K562 (cell line): ENCODE measurements at regions not wholly inside any gene's neighbourhood (a gene's known extent, or its start where the extent isn't known, plus 50 kb on each side); places are given as distances from the start of the nearest gene placed in this dataset.

Experiments
- ATAC-seq: fragments of 200-7000 bp; cut with Tn5 transposase; 3 replicates; pipeline ENCODE4 v1.9.1; 2020; ENCODE audit warnings: moderate library complexity
- BruUV-seq: library from RNA; stranded (reverse); fragments of 400-500 nt; replicated peaks from 2 replicates; lab custom pipeline; 2021; lab: Mats Ljungman, UMichigan
- CTCF ChIA-PET: fragments of 300-600 bp; formaldehyde crosslinking; extraction: SDS; loops from one replicate; lab custom pipeline; 2021; ENCODE audit warnings: low intra/inter-chr PET ratio; lab: Yijun Ruan, JAX
- POLR2A ChIA-PET: fragments of 300-600, 350-650 bp; sonication (Branson Sonifier 250); formaldehyde crosslinking; extraction: SDS; loops from one replicate; lab custom pipeline; 2021; ENCODE audit warnings: antibody characterized with exemption, inconsistent platforms; lab: Yijun Ruan, JAX
- DNase-seq, 4 experiments: peaks; one replicate each; pipeline versions ENCODE4 v3.0.0 to v3.0.0-alpha.2; 2011 to 2018; ENCODE audit warnings: low spot score in 3 of 4, mixed read lengths in 3 of 4; ENCODE audit errors: extremely low read depth in 1 of 4
- FAIRE-seq: peaks from 2 replicates; lab custom pipeline; 2011; peaks lifted over from hg19 to GRCh38; lab: Jason Lieb, UNC
- H2AFZ ChIP-seq: 2 replicates; pipeline ENCODE4 v1.6.0; 2011; ENCODE audit warnings: low read depth, low read length, control low read depth, inconsistent platforms
- H3K27ac ChIP-seq: fragments of 200-600 bp; 3 replicates; pipeline ENCODE4 v1.8.0; 2011; ENCODE audit warnings: low read depth, mild to moderate bottlenecking, control low read depth, inconsistent platforms, low read length, moderate library complexity, mixed read lengths; ENCODE audit errors: extremely low read depth
- H3K27me3 ChIP-seq, 2 experiments: fragments of 300-600 bp in 1 of 2; 2 replicates in 1 of 2; 3 replicates in 1 of 2; pipeline versions ENCODE4 v1.6.0 to v1.8.0; 2011; ENCODE audit warnings: inconsistent platforms in 2 of 2, low read length in 2 of 2, mild to moderate bottlenecking in 1 of 2, mixed read lengths in 1 of 2, moderate library complexity in 1 of 2; ENCODE audit not compliant: control insufficient read depth in 2 of 2, insufficient read depth in 2 of 2
- H3K36me3 ChIP-seq: fragments of 300-600 bp; 3 replicates; pipeline ENCODE4 v1.8.0; 2011; ENCODE audit warnings: mild to moderate bottlenecking, low read length, inconsistent platforms; ENCODE audit not compliant: control insufficient read depth, insufficient read depth
- H3K4me1 ChIP-seq, 2 experiments: fragments of 200-600 bp in 1 of 2; replicated peaks in 1 of 2; 2 replicates in 1 of 2; 3 replicates in 1 of 2; pipeline versions ENCODE4 v1.5.1 to v1.8.0; 2011; ENCODE audit warnings: inconsistent platforms in 2 of 2, low read length in 2 of 2, mild to moderate bottlenecking in 1 of 2, mixed read lengths in 1 of 2, moderate library complexity in 1 of 2; ENCODE audit not compliant: control insufficient read depth in 2 of 2, insufficient read depth in 2 of 2
- H3K4me2 ChIP-seq: 2 replicates; pipeline ENCODE4 v1.6.1; 2011; ENCODE audit warnings: low read length, control low read depth, inconsistent platforms, mixed read lengths; ENCODE audit not compliant: insufficient read depth
- H3K4me3 ChIP-seq: fragments of 200-600 bp; sonication (generic), shearing (Covaris generic); 2 replicates; pipeline ENCODE4 v1.5.1; 2016; ENCODE audit warnings: control low read depth, inconsistent platforms
- H3K79me2 ChIP-seq: fragments of 200-600 bp; 3 replicates; pipeline ENCODE4 v1.8.0; 2011; ENCODE audit warnings: low read length, inconsistent platforms; ENCODE audit not compliant: control insufficient read depth, insufficient read depth
- H3K9ac ChIP-seq, 2 experiments: 2 replicates each; pipeline versions ENCODE4 v1.6.0 to v1.6.1; 2011; ENCODE audit warnings: low read depth in 2 of 2, low read length in 2 of 2, control low read depth in 1 of 2, inconsistent platforms in 1 of 2, mild to moderate bottlenecking in 1 of 2, mixed read lengths in 1 of 2; ENCODE audit not compliant: insufficient read depth in 1 of 2
- H3K9me1 ChIP-seq: one replicate; pipeline ENCODE4 v1.6.0; 2011; ENCODE audit warnings: inconsistent platforms, mild to moderate bottlenecking, low read length, moderate library complexity; ENCODE audit not compliant: control insufficient read depth, insufficient read depth
- H3K9me3 ChIP-seq: replicated peaks from 2 replicates; pipeline ENCODE4 v1.5.1; 2011; ENCODE audit warnings: low read depth, low read length, inconsistent platforms; ENCODE audit not compliant: control insufficient read depth, insufficient read depth
- H4K20me1 ChIP-seq: replicated peaks from 2 replicates; pipeline ENCODE4 v1.6.1; 2011; ENCODE audit warnings: low read length, inconsistent platforms, mixed read lengths; ENCODE audit not compliant: control insufficient read depth, insufficient read depth
- ARID3B ChIP-seq: fragments of 250-450 bp; sonication (Bioruptor Pico); IDR thresholded peaks from 2 replicates; pipeline ENCODE4 v1.4.0; 2020; ENCODE audit warnings: borderline replicate concordance
- BDP1 ChIP-seq: IDR thresholded peaks from 3 replicates; pipeline ENCODE4 v1.6.1; 2011; ENCODE audit not compliant: insufficient read length, insufficient read depth
- HCFC1 ChIP-seq: IDR thresholded peaks from 2 replicates; pipeline ENCODE4 v1.6.1; 2012; ENCODE audit warnings: low read depth, low read length, improper control_type of control experiment
- KDM4B ChIP-seq, 2 experiments: fragments of 450-650 bp in 1 of 2; sonication (generic) in 1 of 2; IDR thresholded peaks; 2 replicates each; pipeline ENCODE4 v1.6.1; 2016 to 2017; ENCODE audit warnings: borderline replicate concordance in 2 of 2, antibody characterized with exemption in 1 of 2, low read depth in 1 of 2, mild to moderate bottlenecking in 1 of 2
- PRMT5 ChIP-seq: sonication (generic); formaldehyde crosslinking; IDR thresholded peaks from 2 replicates; pipeline ENCODE4 v1.5.0; 2020; ENCODE audit warnings: missing genetic modification reagents
- SREBF1 ChIP-seq: fragments of 150-350 bp; IDR thresholded peaks from 2 replicates; pipeline ENCODE4 v1.6.1; 2014; ENCODE audit warnings: antibody characterized with exemption, low read depth, low read length, borderline replicate concordance
- ZNF143 ChIP-seq: sonication (generic); formaldehyde crosslinking; IDR thresholded peaks from 2 replicates; pipeline ENCODE4 v1.9.0; 2022; ENCODE audit warnings: mild to moderate bottlenecking, missing genetic modification reagents
- ZNF354B ChIP-seq: fragments of 250-450 bp; sonication (Bioruptor Pico); IDR thresholded peaks from 2 replicates; pipeline ENCODE4 v1.4.0; 2020
- WGBS: fragments of 100-300 bp; shearing (Covaris generic); methylation state at CpG from one replicate; pipeline ENCODE4 v1.1.6; 2016; ENCODE audit warnings: low coverage, mixed read lengths; ENCODE audit not compliant: insufficient coverage; ENCODE audit errors: missing lambda C conversion rate; 5-methylcytosine and 5-hydroxymethylcytosine counted together
- in situ Hi-C: fragments of 300-500 bp; cut with MboI; formaldehyde crosslinking; loops from 4 replicates; pipeline ENCODE4 v1.15.0; 2018; ENCODE audit warnings: inconsistent platforms, mixed read lengths
- intact Hi-C: fragments of 100-400 bp; cut with micrococcal nuclease; formaldehyde crosslinking; loops from 2 replicates; pipeline ENCODE4 v1.14.2; 2022
- TF ChIP-seq, protein P1 (sequence below): fragments of 250-450 bp; sonication (Bioruptor Pico); IDR thresholded peaks from 2 replicates; pipeline ENCODE4 v1.5.0; 2021

- H3K9me3 ChIP-seq: no peaks in the 10 kb centered on the region
- in situ Hi-C loops: no loop called here
- ATAC-seq (no peak), FAIRE-seq (no peak), DNase-seq (no peak)
- H3K27ac ChIP-seq: no peak overlapping the region
- H3K36me3 ChIP-seq: no peaks in the 10 kb centered on the region
- TF ChIP-seq BDP1 (no peak), PRMT5 (CRISPR knock-in tag) (no peak), KDM4B (IDR thresholded peaks at IDR 0.05; ENCODE audit: borderline replicate concordance in 2 of 2, low read depth in 1 of 2) (no peak), HCFC1 (no peak), SREBF1 (no peak), ZNF354B (CRISPR knock-in tag) (no peak), ARID3B (CRISPR knock-in tag) (no peak), ZNF143 (CRISPR knock-in tag) (no peak)
- TF ChIP-seq, protein P1, sequence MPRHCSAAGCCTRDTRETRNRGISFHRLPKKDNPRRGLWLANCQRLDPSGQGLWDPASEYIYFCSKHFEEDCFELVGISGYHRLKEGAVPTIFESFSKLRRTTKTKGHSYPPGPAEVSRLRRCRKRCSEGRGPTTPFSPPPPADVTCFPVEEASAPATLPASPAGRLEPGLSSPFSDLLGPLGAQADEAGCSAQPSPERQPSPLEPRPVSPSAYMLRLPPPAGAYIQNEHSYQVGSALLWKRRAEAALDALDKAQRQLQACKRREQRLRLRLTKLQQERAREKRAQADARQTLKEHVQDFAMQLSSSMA (CRISPR knock-in tag): no peak
- peaks cover 0 to 6% of the 10 kb centered on the region in 2 experiments; a peak in 2 of 5 replicates for H3K27me3 ChIP-seq
- H3K79me2 ChIP-seq: no peaks in the 10 kb centered on the region
- ChIA-PET POLR2A (no interaction called here), CTCF (no interaction called here)
- H2AFZ ChIP-seq: no peak overlapping the region
- no peaks in the 10 kb centered on the region for H3K4me1 ChIP-seq
- H3K4me2 ChIP-seq: no peak overlapping the region
- 0% methylated on average over 7 of the region's 7 CpGs for WGBS
- no peaks in the 10 kb centered on the region for H3K9me1 ChIP-seq
- no TSS peak for BruUV-seq
- intact Hi-C loops: no loop called here
- no peak overlapping the region for H3K9ac ChIP-seq
- no peaks in the 10 kb centered on the region for H4K20me1 ChIP-seq
- H3K4me3 ChIP-seq: no peak overlapping the region
Observed at GRCh38 chr12:3432176-3432742, 58.7 kb upstream of the PRMT8 start.
